ENCODE measurements at regions not wholly inside any gene's neighbourhood (a gene's known extent, or its start where the extent isn't known, plus 50 kb on each side); places are given as distances from the start of the nearest gene placed in this dataset.
"Not testable (repeated sequence)": the region's sequence is repeated elsewhere in the genome, so short reads cannot be mapped to it uniquely, and the experiment has no call there.

DNA sequence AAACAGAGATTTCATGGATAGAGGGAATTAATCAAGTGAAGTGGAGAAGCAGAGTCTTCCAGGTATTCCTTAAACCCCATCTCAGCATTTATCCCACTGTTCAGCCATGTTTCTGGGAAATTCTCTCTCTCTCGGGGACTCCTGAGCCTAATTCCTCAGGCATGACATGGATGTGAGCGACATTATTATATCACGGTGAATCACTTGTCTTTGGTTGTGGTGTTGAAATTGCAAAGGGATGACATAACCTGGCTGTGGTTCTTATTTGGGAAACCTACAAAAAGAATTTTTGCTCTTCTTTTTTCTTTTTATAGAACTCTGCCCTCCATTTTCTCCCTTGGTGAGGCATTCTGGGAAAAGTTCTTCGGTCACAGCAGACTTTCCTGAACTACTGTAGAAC lies 457.9 kb upstream of the PTGER4 start:
- DNase-seq (ENCODE audit: low read depth): no peak

DNA sequence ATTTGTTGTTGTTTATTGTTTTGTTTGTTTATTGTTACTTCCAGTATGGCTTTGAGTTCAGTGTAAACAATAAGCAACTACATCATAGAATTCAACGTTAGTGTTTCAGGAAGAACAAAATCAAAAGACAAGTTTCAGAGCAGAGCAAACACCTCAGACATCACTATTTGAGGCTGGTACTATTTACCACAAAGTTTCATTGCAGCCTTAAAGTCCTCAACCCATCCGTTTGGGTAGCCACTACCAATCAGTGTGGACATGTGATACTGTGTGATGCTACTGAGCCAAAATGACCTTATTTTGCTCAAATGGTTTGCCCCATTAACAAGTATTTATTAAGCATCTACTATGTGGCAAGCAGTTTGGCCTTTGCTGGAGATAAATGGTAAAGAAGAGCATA lies 458.5 kb upstream of the PTGER4 start:
- no peak for DNase-seq (ENCODE audit: low read depth)

DNA sequence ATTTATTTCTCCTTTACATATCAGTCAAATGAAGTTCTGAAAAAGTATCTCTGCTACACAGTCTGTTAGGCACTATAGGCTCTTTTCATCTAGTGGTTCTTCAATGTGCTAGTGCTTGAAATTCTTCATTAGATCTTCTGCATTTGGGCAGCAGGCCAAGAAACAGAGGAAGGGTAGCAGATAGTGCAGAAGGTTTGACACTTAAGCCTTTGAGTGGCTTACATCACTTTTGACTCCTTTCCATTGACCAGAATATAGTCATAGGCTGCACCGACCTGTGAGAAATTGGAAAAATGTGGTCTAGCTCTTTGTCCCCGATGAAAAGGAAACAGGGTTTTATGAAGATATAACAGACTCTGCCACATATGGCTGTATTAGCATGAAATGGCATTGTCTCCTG lies 459.5 kb upstream of the PTGER4 start:
- no peak for DNase-seq (ENCODE audit: low read depth)

DNA sequence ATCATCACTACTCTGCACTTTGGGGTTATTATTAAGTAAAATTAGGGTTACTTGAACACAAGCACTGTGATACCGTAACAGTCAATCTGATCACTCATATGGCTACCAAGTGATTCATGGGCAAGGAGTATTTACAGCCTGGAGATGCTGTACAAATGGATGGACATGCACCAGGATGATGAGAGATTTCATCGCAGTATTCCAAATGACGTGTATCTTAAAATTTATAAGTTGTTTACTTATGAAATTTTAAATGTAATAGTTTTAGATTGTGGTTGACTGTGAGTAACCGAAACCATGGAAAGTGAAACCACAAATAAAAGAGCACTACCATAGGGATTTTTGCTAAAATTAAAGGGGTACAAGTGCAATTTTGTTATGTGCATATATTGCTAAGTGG lies 462.2 kb upstream of the PTGER4 start:
- DNase-seq (ENCODE audit: low read depth): no peak

DNA sequence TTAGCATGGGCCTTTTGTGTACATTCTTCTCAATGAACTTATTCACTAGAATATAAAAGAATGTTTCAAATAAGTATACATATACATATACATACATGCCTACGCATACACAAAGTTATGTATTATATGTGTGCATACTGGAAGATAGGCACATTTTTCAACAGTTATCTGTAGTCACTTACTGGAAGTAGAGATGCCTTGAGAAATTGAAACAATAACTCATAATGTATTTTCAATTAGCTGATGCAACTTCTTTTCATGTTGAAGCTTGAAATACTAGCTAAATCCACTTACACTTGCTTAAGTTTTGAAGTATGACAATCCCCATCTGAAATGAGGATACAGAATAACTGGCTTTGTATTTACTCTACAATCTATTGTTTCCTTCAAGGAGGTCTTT lies 469.0 kb upstream of the PTGER4 start:
- no peak for DNase-seq (ENCODE audit: low read depth)

DNA sequence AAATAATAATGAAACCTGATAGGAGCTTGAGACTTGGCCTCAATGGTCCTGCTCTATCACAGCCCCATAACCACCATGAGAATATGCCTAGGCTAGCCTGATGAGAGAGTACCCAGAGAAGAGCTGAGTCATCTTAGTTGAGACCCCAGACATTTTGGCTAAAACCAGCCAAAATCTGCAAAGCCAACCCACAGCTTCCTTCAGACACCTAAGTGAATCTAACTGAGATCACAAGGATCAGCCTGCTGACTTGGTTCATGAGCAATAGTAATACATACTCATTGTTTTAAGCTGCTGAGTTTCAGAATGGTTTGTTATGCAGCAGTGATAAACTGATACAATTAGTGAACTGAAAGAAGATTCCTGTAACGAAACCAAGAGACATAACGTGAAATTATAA lies 473.7 kb upstream of the PTGER4 start:
- DNase-seq (ENCODE audit: low read depth): no peak

DNA sequence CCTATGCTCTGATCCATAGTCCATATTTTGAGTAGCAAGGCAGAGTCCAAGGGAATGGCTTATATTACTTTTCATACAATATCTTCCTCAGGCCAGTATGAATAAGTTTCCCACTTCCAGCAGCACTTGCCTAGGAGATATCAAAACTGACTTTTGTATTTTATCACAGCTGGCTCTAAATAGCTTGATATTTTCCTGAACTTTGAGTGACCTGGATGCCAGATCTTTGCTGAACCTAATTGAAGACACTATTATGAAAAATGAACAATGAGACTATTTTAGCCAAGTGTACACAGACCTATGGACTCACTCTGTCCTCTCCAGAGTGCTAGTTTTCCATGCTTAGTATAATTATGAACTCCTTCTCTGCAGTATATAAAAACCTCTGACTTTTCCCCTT lies 475.6 kb upstream of the PTGER4 start:
- no peak for DNase-seq (ENCODE audit: low read depth)

DNA sequence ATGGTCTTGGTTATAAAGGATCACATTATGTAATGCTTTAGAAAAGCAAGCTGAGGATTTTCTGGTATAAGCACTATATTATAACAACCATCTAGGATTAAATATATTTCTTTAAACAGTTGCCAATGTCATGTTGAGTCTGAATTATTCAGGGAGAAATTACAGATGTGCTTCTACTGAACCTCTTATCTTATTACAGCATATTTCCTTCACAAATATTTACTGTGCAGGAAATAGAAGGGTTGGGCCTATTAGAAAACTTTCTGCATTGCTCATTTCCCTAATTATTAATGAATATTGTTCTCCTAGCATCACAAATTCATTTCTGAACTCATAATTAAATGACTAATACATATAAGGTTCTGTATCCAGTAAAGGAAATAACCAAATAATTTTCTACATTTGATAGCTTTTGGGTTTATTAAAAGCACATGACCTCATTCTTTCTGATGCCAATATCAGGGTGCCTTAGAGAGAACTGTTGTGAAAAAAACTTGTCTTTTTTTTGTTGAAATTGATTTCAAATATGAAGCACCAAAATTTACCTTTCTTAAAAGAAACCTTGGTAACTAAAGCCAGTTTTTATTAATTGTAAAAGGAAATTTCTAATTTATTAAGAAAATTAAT lies 476.8 kb upstream of the PTGER4 start:
- no peak for DNase-seq (ENCODE audit: low read depth)

DNA sequence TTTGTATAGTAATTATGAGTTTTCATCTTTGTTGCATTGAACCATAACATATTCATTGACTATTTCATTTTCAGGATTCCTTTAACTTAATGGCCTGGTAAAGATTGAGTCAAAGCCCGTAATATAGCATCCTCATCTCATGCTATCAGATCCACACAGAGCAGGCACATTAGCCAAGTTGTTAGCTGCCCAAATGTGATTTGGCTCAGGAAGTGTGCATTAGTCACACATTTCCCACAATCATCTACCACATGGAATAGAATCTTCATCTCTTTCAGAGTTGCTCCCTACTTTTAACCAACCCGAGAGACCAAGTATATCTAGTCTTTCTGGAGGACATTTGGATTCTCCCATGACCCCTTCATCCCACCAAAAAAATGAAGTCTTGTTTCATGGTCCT lies 481.0 kb upstream of the PTGER4 start:
- no peak for DNase-seq (ENCODE audit: low read depth)

DNA sequence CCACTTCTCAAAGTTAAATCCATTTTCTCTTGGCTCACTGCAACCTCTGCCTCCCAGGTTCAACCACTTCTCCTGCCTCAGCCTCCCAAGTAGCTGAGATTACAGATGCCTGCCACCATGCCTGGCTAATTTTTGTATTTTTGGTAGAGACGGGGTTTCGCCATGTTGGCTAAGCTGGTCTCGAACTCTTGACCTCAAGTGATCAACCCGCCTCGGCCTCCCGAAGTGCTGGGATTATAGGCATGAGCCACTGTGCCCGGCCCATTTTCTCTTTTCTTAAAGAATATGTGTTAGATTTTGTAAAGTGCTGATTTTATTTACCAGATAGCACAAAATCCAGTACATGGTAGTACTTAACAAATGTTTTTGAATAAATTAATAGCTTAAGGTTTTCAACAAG lies 484.1 kb upstream of the PTGER4 start:
- not testable (repeated sequence) for DNase-seq (ENCODE audit: low read depth)

DNA sequence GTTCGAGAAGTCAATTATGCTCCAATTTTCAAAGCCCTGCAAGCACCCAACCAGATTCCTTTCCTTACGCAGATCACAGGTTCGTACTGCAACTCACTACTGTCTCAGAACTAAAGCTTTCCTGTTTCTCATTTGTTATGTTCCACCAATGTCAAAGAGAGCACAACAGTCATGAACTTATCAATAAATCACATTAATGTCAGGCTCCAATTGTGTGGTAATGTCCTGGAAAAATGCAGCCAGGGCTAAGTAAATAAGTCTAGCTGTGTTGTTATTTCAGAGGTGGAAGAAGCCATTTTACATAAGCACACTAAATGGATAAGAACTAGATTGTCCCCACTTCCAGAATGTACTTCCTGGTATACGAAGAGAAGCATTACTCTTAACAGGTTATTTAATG lies 488.6 kb upstream of the PTGER4 start:
- no peak for DNase-seq (ENCODE audit: low read depth)

DNA sequence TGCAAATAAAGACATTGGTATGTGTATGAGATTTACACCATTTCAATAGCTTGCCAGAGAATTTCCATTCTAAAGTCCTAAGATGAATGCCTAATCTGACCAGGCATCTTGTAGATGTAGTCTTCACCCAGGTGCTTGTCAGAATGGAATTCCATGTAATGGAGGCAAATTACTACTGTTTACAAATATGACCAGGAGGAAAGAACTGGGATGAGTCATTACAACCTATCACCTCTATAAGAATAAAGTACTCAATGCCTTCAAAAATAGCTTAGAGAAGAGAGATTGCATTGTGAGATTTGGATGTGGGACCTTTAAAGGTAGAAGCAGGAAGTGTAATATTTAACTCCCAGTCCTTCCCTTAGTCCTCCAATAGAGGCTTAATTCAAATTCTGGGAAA lies 507.0 kb upstream of the PTGER4 start:
- no peak for DNase-seq (ENCODE audit: low read depth)

DNA sequence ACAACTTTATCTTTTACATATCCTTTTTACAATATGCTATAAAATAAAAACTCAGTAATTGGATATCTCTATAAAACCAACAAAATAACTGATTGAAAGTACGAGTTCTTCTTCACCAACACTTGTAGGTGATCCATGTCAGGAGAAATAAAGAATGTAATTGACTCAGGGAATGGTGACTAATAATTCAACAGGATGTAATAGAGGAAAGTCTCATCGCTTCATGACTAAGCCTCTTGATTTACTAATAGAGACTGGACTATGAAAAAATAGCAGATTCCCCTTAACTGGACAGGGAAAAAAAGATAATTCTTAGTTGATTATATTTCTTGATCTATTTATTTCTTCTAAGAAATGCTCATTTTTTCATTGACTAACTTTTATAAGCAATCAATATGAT lies 507.7 kb upstream of the PTGER4 start:
- no peak for DNase-seq (ENCODE audit: low read depth)

DNA sequence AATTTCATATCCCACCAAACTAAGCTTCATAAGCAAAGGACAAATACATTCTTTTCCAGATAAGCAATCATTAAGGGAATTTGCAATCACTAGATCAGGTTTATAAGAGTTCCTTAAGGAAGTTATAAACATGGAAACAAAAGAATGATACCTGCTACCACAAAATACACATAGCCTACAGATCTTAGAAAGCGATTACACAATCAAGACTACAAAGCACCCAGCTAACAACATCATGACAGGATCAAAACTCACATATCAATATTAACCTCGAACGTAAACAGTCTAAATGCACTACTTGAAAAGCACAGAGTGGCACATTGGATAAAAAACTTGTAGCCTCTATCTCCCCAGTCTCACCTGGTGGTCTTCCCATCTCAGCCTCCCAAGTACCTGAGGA lies 512.4 kb upstream of the PTGER4 start:
- no peak for DNase-seq (ENCODE audit: low read depth)

DNA sequence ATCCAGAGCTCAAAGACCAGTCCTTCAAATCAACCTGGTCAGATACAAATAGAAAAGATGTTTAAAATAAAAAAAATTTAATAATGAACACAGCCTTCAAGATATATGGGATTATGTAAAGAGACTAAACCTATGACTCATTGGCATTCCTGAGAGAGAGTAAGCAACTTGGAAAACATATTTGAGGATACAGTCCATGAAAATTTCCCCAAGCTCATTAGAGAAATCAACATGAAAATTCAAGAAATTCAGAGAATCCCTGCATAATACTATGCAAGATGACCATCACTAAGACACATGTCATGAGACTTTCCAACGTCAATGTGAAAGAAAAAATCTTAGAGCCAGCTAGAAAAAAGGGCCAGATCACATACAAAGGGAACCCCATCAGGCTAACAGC lies 512.9 kb upstream of the PTGER4 start:
- no peak for DNase-seq (ENCODE audit: low read depth)

DNA sequence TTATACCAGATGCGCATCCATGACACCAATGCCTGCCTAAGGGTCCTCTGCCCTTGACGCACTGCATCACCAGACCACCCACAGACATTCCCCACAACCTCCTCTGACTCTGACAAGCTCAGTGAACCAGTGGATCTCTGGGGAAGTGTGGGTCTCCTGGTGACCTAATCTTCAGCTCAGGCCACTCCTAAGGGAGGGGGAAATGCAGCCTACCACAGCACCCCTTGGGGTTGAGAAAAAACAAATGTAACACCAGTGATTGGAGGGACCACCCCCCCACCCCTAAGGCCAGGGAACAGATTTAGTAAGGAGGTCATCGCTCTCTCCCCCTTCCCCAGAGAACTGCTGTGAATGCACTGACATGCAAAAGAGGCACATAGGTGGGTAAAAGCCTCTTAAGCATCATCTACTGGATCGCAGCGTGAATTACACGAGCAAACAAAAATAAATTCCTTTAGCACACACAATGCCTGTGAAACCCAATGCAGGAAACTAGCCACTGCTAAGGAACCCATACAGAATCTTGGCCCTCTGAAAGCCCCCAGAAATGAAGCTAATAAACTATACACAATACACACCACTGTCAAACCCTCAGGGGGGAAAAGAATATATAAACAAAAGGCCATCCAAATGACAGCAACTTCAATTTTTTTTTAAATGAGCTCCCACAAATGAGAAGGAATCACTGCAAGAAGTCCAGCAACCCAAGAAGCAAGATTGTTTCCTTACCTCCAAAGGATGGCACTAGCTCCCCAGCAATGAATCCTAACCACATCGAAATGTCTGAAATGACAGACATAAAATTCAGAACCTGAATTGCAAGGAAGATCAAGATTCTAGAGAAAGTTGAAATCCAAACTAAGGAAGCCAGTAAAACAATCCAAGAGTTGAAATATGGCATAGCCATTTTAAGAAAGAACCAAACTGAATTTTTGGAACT lies 513.7 kb upstream of the PTGER4 start:
- no peak for DNase-seq (ENCODE audit: low read depth)

DNA sequence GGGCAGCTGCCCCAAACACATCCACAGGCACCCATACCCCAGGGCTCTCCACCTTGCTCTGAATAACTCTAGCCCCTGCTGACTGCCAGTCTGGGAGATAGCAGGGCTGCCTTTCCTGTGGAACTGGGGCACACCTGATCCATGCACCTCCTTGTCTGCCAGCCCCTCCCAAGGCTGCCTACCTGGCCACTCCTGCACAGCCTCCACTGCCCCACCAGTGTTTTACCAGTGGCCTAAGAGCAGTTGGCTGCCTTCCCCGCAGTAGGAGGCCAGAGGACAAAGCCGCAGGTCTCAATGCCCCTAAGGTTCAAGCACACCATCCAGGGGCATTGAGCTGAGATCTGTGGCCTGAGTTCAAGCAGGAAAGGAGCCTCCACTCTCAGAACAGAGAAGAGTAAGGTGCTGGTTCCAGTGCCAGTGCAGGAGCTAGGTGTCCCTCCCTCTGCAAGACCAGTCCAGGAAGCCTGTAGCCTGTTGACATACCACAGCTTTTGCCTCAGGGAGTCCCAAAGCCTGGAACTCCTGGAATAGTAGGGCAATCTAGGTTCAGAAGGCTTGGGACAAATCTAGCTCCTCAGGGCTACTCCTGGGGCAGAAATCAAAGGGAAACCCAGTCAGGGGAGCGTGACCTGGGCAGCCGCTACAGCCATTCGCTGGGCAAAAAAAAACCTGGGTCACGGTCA lies 514.5 kb upstream of the PTGER4 start:
- DNase-seq (ENCODE audit: low read depth): no peak

DNA sequence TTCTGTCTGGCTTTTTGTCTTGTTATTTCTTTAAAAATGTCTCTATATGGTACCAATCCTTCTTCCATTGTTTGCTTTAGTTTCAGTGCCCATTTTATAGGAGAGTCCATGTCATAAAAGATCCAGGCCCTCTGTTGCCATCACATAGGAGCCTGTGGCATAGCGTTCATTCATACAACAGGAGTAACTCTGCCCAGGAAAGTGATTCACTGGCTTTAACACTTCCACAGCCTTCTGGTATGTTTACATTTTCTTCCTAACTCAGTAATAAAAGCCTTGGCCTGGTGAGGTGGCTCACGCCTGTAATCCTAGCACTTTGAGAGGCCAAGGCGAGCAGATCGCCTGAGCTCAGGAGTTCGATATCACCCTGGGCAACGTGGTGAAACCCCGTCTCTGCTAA lies 519.3 kb upstream of the PTGER4 start:
- no peak for DNase-seq (ENCODE audit: low read depth)

DNA sequence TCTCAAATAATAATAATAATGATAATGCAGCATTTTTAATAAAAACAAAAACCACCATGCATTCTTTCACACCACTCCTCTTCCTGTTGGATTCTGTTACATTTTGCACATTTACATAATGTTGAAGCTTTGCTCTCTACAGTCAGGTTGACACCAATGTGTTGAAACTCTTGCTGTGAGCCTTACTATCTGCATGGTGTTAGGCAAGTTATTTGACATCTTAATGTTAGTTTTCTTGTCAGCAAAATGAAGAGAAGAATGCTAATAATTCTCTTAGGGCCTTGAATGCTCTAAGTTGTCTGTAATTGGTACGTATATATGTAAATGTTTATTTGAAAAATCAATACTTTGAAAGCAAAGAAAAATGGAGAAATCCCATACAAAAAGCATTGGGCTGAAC lies 525.5 kb upstream of the PTGER4 start:
- DNase-seq (ENCODE audit: low read depth): no peak

DNA sequence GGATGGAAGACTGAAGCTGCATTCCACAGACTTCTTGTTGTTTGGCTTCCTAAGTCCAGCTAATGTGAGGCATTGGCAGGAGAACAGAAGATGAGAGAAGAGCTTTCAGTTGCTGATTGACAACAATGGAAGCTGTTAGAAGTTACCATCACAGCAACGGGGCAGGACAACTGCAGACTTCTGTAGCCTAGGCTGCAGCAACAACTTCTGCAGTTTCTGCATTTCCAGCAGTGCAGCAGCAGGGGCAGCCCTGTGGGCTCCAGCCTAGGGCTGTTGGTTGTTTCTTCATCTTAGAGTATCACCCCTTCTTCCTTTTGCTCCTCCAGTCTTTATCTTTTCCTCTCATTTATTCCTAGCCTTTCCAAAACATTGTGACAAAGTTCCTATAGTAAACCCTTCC lies 528.8 kb upstream of the PTGER4 start:
- no peak for DNase-seq (ENCODE audit: low read depth)

DNA sequence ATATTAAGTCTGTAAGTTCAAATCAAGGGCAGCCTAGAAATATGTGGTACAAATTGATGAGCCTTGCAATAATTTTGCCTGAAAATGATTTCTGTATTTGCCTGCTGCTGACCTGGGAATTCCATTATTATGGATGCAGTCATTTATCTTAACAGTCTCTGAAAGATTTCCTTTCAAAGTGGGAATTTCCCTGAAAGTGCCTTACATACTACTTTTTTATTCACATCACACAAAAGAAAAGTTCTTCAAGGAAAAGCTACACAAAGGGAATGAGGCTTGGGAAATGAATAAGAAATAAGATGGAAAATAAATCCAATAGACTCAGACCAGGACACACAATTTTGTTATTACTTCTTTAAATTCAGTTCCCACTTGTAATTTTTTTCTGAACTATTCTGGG lies 537.8 kb upstream of the PTGER4 start:
- DNase-seq (ENCODE audit: low read depth): no peak

DNA sequence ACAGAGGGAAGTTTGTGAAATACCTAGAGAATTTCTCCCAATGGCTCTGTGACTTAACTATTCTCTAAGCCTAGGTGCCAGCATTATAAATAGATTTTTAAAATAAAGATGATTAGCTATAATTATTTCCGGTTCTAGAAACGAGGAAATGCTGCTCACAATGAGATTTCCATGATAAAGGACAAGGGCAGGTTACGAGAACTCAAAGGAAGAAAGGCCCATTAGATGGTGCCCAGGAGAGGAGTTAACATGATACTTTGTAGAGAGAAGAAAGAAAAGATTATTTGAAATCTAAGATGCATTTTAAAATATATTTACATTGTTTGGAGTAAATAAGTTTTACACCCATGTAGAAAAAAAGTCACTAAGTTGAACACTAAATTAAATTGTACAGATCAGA lies 538.3 kb upstream of the PTGER4 start:
- DNase-seq (ENCODE audit: low read depth): no peak

DNA sequence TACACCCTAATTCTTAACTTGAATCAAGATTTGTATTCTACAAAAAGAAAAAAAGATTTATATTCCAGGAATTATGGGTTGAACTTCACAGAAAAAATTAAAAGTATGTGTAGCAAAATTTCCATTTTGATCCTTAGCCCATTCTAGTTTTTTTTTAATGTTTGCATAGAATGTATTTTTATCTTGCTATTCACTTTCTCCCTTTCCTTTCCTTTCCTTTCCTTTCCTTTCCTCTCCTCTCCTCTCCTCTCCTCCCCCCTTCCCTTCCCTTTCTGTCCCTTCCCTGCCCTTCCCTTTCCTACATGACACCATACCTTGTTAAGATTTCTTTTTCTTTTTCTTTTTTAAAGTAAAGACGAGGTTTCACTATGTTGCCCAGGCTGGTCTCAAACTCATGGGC lies 542.5 kb upstream of the PTGER4 start:
- no peak for DNase-seq (ENCODE audit: low read depth)

All from stimulated activated CD8-positive, alpha-beta memory T cell treated with anti-CD3 and anti-CD28 coated beads, Interleukin-15, amount 100 ng/mL, for 1 hour (primary cell).